ENCODE measurements at regions not wholly inside any gene's neighbourhood (a gene's known extent, or its start where the extent isn't known, plus 50 kb on each side); places are given as distances from the start of the nearest gene placed in this dataset.

GRCh38 chr10:49463605-49464004 lies 67.7 kb upstream of the DRGX start:
- Histone ChIP-seq H3K9ac (ENCODE audit: low read length) (no peak overlapping the region), H3K4me3 (ENCODE audit: insufficient read depth, low read depth, low read length) (no peak overlapping the region), H3K27ac (ENCODE audit: low read depth, low read length) (no peak overlapping the region), H3K4me1 (ENCODE audit: insufficient read depth, low read length) (no peaks in the 10 kb centered on the region), H4K20me1 (ENCODE audit: insufficient read depth, low read length) (no peaks in the 10 kb centered on the region), H3K27me3 (ENCODE audit: insufficient read depth, low read length) (no peaks in the 10 kb centered on the region), H3K79me2 (ENCODE audit: insufficient read depth, low read length) (no peaks in the 10 kb centered on the region), H3K4me2 (ENCODE audit: low read length) (no peak overlapping the region), H3K9me3 (ENCODE audit: insufficient read depth, low read depth, low read length) (no peaks in the 10 kb centered on the region), H3K36me3 (ENCODE audit: insufficient read depth, low read length) (peaks cover 13% of the 10 kb centered on the region), H2AFZ (ENCODE audit: low read depth, low read length) (no peak overlapping the region)
- no peak for TF ChIP-seq EZH2 (IDR thresholded peaks at IDR 0.05; ENCODE audit: insufficient read depth, low read length)
- TF ChIP-seq, protein P1, sequence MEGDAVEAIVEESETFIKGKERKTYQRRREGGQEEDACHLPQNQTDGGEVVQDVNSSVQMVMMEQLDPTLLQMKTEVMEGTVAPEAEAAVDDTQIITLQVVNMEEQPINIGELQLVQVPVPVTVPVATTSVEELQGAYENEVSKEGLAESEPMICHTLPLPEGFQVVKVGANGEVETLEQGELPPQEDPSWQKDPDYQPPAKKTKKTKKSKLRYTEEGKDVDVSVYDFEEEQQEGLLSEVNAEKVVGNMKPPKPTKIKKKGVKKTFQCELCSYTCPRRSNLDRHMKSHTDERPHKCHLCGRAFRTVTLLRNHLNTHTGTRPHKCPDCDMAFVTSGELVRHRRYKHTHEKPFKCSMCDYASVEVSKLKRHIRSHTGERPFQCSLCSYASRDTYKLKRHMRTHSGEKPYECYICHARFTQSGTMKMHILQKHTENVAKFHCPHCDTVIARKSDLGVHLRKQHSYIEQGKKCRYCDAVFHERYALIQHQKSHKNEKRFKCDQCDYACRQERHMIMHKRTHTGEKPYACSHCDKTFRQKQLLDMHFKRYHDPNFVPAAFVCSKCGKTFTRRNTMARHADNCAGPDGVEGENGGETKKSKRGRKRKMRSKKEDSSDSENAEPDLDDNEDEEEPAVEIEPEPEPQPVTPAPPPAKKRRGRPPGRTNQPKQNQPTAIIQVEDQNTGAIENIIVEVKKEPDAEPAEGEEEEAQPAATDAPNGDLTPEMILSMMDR (IDR thresholded peaks at IDR 0.05; ENCODE audit: insufficient read depth, low read depth, low read length), result no peak
- DNase-seq (ENCODE audit: low read depth) (no peak), FAIRE-seq (no peak)
- Mint-ChIP-seq H3K4me1 (ENCODE audit: low read depth, unreplicated experiment) (no peaks in the 10 kb centered on the region), H3K27me3 (ENCODE audit: low read depth, unreplicated experiment) (no peaks in the 10 kb centered on the region), H3K36me3 (ENCODE audit: low read depth, unreplicated experiment) (peaks cover 22% of the 10 kb centered on the region), H3K27ac (ENCODE audit: unreplicated experiment) (no peak overlapping the region), H3K4me3 (ENCODE audit: unreplicated experiment) (no peak overlapping the region), H3K9me3 (ENCODE audit: unreplicated experiment) (no peaks in the 10 kb centered on the region)

DNA sequence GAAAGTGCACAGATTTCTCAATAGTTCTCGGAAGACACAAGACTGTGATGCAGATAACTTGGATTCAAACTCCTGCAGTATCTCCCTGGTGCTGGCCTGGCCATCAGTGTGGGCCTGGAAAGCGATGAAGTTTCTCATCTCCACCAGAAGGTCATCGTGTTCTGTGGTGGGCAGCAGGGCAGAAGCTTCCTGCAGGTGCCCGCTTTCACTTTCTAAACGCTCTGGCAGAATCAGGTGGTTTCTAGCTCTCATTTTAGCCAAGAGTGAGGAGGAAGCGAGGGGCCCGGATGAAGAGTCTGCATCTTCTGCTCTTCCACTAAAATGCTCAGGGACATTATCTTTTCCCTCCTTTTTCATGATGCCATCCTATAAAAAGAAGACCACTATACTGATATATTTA lies 63.0 kb upstream of the DRGX start:
- peaks cover 14% of the 10 kb centered on the region for H3K36me3 Mint-ChIP-seq (ENCODE audit: low read depth, unreplicated experiment)
- no peaks in the 10 kb centered on the region for H3K27me3 Mint-ChIP-seq (ENCODE audit: low read depth, unreplicated experiment)
- Histone ChIP-seq H3K4me2 (ENCODE audit: low read length) (no peak overlapping the region), H3K36me3 (ENCODE audit: insufficient read depth, low read length) (peaks cover 10% of the 10 kb centered on the region), H2AFZ (ENCODE audit: low read depth, low read length) (no peak overlapping the region), H3K4me3 (ENCODE audit: insufficient read depth, low read depth, low read length) (no peak overlapping the region), H3K9ac (ENCODE audit: low read length) (no peak overlapping the region), H3K4me1 (ENCODE audit: insufficient read depth, low read length) (no peaks in the 10 kb centered on the region), H3K27me3 (ENCODE audit: insufficient read depth, low read length) (no peaks in the 10 kb centered on the region), H3K79me2 (ENCODE audit: insufficient read depth, low read length) (no peaks in the 10 kb centered on the region), H3K9me3 (ENCODE audit: insufficient read depth, low read depth, low read length) (no peaks in the 10 kb centered on the region), H4K20me1 (ENCODE audit: insufficient read depth, low read length) (no peaks in the 10 kb centered on the region), H3K27ac (ENCODE audit: low read depth, low read length) (no peak overlapping the region)
- no peaks in the 10 kb centered on the region for H3K4me1 Mint-ChIP-seq (ENCODE audit: low read depth, unreplicated experiment)
- H3K9me3 Mint-ChIP-seq (ENCODE audit: unreplicated experiment), result peaks cover 3% of the 10 kb centered on the region
- FAIRE-seq (no peak), DNase-seq (ENCODE audit: low read depth) (no peak)
- H3K4me3 Mint-ChIP-seq (ENCODE audit: unreplicated experiment), result no peak overlapping the region
- H3K27ac Mint-ChIP-seq (ENCODE audit: unreplicated experiment), result no peak overlapping the region
- TF ChIP-seq, protein P1 (IDR thresholded peaks at IDR 0.05; ENCODE audit: insufficient read depth, low read depth, low read length), result no peak
- no peak for TF ChIP-seq EZH2 (IDR thresholded peaks at IDR 0.05; ENCODE audit: insufficient read depth, low read length)

DNA sequence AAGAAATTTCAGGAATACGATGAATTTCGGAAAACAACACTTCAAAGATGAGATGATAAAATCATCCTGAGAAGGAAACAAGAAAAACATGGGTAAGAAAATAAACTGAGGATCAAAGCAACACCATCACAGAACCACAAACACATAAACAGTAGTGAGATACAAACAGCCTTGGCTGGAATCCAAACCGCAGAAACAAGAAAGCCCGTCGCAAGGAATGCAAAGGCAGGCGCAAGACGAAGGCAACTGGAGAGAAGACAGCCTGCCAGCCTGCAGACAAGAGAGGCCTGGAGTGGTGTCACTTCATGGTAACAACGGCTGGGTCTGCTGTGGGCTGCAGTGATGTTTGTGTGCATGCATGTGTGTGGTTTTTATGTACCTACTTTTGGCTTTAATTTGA lies 61.8 kb upstream of the DRGX start:
- no peak overlapping the region for H3K27ac Mint-ChIP-seq (ENCODE audit: unreplicated experiment)
- Histone ChIP-seq H3K79me2 (ENCODE audit: insufficient read depth, low read length) (no peaks in the 10 kb centered on the region), H3K36me3 (ENCODE audit: insufficient read depth, low read length) (peaks cover 10% of the 10 kb centered on the region), H3K4me2 (ENCODE audit: low read length) (no peak overlapping the region), H3K9me3 (ENCODE audit: insufficient read depth, low read depth, low read length) (no peaks in the 10 kb centered on the region), H3K4me1 (ENCODE audit: insufficient read depth, low read length) (no peaks in the 10 kb centered on the region), H2AFZ (ENCODE audit: low read depth, low read length) (no peak overlapping the region), H3K27me3 (ENCODE audit: insufficient read depth, low read length) (no peaks in the 10 kb centered on the region), H3K9ac (ENCODE audit: low read length) (no peak overlapping the region), H4K20me1 (ENCODE audit: insufficient read depth, low read length) (no peaks in the 10 kb centered on the region), H3K27ac (ENCODE audit: low read depth, low read length) (no peak overlapping the region), H3K4me3 (ENCODE audit: insufficient read depth, low read depth, low read length) (no peak overlapping the region)
- no peaks in the 10 kb centered on the region for H3K4me1 Mint-ChIP-seq (ENCODE audit: low read depth, unreplicated experiment)
- FAIRE-seq (no peak), DNase-seq (ENCODE audit: low read depth) (peak; percentile 5)
- H3K4me3 Mint-ChIP-seq (ENCODE audit: unreplicated experiment), result no peak overlapping the region
- no peaks in the 10 kb centered on the region for H3K27me3 Mint-ChIP-seq (ENCODE audit: low read depth, unreplicated experiment)
- H3K36me3 Mint-ChIP-seq (ENCODE audit: low read depth, unreplicated experiment), result peaks cover 13% of the 10 kb centered on the region
- H3K9me3 Mint-ChIP-seq (ENCODE audit: unreplicated experiment), result peaks cover 5% of the 10 kb centered on the region
- no peak for TF ChIP-seq EZH2 (IDR thresholded peaks at IDR 0.05; ENCODE audit: insufficient read depth, low read length)
- TF ChIP-seq, protein P1 (IDR thresholded peaks at IDR 0.05; ENCODE audit: insufficient read depth, low read depth, low read length), result no peak
